Stomach (tissue), 4 donors: ENCODE measurements at regions not wholly inside any gene's neighbourhood (a gene's known extent, or its start where the extent isn't known, plus 50 kb on each side); places are given as distances from the start of the nearest gene placed in this dataset.

ENCODE experiments used
- EP300 ChIP-seq: sonication (generic); formaldehyde crosslinking; IDR thresholded peaks from one replicate; pipeline ENCODE4 v1.6.1; 2017; ENCODE audit warnings: antibody characterized with exemption
- POLR2A ChIP-seq, 4 donors: fragments of 450-650 bp; IDR thresholded peaks; one replicate each; pipeline ENCODE4 v1.6.1; 2016; ENCODE audit warnings: antibody characterized with exemption in 4 of 4, control low read depth in 2 of 4, mild to moderate bottlenecking in 1 of 4, moderate library complexity in 1 of 4
- POLR2AphosphoS5 ChIP-seq, 3 donors: sonication (generic); formaldehyde crosslinking; IDR thresholded peaks; one replicate each; pipeline ENCODE4 v1.6.1; 2016; ENCODE audit warnings: antibody characterized with exemption in 3 of 3
- TF ChIP-seq, protein P1 (sequence below), 7 experiments: fragments of 450-650 bp in 4 of 7; fragments of 200-600 bp in 3 of 7; sonication (generic) in 3 of 7; IDR thresholded peaks; one replicate each; pipeline ENCODE4 v1.5.1; 2016 to 2019; ENCODE audit warnings: antibody characterized with exemption in 7 of 7, control low read depth in 2 of 7, mild to moderate bottlenecking in 1 of 7

GRCh38 chr10:4708123-4708759 lies 117.8 kb upstream of the AKR1E2 start:
- TF ChIP-seq POLR2AphosphoS5 (IDR thresholded peaks at IDR 0.05): no peak
- TF ChIP-seq, protein P1, sequence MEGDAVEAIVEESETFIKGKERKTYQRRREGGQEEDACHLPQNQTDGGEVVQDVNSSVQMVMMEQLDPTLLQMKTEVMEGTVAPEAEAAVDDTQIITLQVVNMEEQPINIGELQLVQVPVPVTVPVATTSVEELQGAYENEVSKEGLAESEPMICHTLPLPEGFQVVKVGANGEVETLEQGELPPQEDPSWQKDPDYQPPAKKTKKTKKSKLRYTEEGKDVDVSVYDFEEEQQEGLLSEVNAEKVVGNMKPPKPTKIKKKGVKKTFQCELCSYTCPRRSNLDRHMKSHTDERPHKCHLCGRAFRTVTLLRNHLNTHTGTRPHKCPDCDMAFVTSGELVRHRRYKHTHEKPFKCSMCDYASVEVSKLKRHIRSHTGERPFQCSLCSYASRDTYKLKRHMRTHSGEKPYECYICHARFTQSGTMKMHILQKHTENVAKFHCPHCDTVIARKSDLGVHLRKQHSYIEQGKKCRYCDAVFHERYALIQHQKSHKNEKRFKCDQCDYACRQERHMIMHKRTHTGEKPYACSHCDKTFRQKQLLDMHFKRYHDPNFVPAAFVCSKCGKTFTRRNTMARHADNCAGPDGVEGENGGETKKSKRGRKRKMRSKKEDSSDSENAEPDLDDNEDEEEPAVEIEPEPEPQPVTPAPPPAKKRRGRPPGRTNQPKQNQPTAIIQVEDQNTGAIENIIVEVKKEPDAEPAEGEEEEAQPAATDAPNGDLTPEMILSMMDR (IDR thresholded peaks at IDR 0.05): no peak
- TF ChIP-seq POLR2A (IDR thresholded peaks at IDR 0.05): no peak
- TF ChIP-seq EP300: no peak
